SK-N-SH (cell line): ENCODE measurements at regions not wholly inside any gene's neighbourhood (a gene's known extent, or its start where the extent isn't known, plus 50 kb on each side); places are given as distances from the start of the nearest gene placed in this dataset.

Experiments
- CTCF ChIA-PET: fragments of 300-600, 350-600 bp; formaldehyde crosslinking; extraction: SDS; loops from one replicate; lab custom pipeline; 2021; lab: Yijun Ruan, JAX
- POLR2A ChIA-PET: fragments of 350-600 bp; sonication (Branson Sonifier 250); formaldehyde crosslinking; extraction: SDS; loops from one replicate; lab custom pipeline; 2020; ENCODE audit warnings: antibody characterized with exemption, inconsistent platforms; lab: Yijun Ruan, JAX
- DNase-seq: peaks from one replicate; pipeline ENCODE4 v3.0.0; 2012
- H2AFZ ChIP-seq: fragments of 200-600 bp; sonication (generic); 2 replicates; pipeline ENCODE4 v1.8.1; 2016; ENCODE audit warnings: antibody characterized with exemption, mild to moderate bottlenecking, low read depth
- H3F3A ChIP-seq: fragments of 200-600 bp; sonication (generic); replicated peaks from 2 replicates; pipeline ENCODE3; 2016; ENCODE audit warnings: antibody characterized with exemption, mild to moderate bottlenecking; ENCODE audit not compliant: insufficient read depth
- H3K27ac ChIP-seq, 2 experiments: fragments of 200-500 bp in 1 of 2; fragments of 200-600 bp in 1 of 2; sonication (Bioruptor generic) in 1 of 2; sonication (generic), shearing (Covaris generic) in 1 of 2; 2 replicates each; pipeline versions ENCODE4 v1.5.1 to v1.6.1; 2014 to 2016; ENCODE audit warnings: low read depth in 2 of 2, inconsistent platforms in 1 of 2, low read length in 1 of 2, mild to moderate bottlenecking in 1 of 2, mixed read lengths in 1 of 2
- H3K27me3 ChIP-seq: fragments of 200-600 bp; sonication (generic), shearing (Covaris generic); 2 replicates; pipeline ENCODE4 v1.6.1; 2016; ENCODE audit warnings: mixed run types; ENCODE audit not compliant: insufficient read depth
- H3K36me3 ChIP-seq, 2 experiments: fragments of 200-500 bp in 1 of 2; fragments of 200-600 bp in 1 of 2; sonication (Bioruptor generic) in 1 of 2; sonication (generic) in 1 of 2; replicated peaks in 1 of 2; 2 replicates each; pipeline versions ENCODE3 to v1.5.1; 2014 to 2016; ENCODE audit warnings: low read length in 1 of 2, mild to moderate bottlenecking in 1 of 2; ENCODE audit not compliant: insufficient read depth in 2 of 2, control insufficient read depth in 1 of 2
- H3K4me1 ChIP-seq, 2 experiments: fragments of 200-500 bp in 1 of 2; fragments of 200-600 bp in 1 of 2; sonication (Bioruptor generic) in 1 of 2; sonication (generic), shearing (Covaris generic) in 1 of 2; 2 replicates each; pipeline versions ENCODE4 v1.5.1 to v1.6.1; 2014 to 2016; ENCODE audit warnings: low read depth in 1 of 2, low read length in 1 of 2, mixed run types in 1 of 2; ENCODE audit not compliant: insufficient read depth in 2 of 2, control insufficient read depth in 1 of 2
- H3K4me2 ChIP-seq: fragments of 200-600 bp; sonication (generic), shearing (Covaris generic); 2 replicates; pipeline ENCODE4 v1.6.1; 2017; ENCODE audit warnings: mixed run types
- H3K4me3 ChIP-seq, 2 experiments: fragments of 200-500 bp in 1 of 2; fragments of 200-600 bp in 1 of 2; sonication (Bioruptor generic) in 1 of 2; sonication (generic), shearing (Covaris generic) in 1 of 2; 2 replicates each; pipeline versions ENCODE4 v1.5.1 to v1.8.1; 2014 to 2016; ENCODE audit warnings: low read depth in 2 of 2, inconsistent platforms in 1 of 2, low read length in 1 of 2, mild to moderate bottlenecking in 1 of 2, mixed read lengths in 1 of 2, moderate library complexity in 1 of 2
- H3K79me2 ChIP-seq: fragments of 200-600 bp; sonication (generic); 2 replicates; pipeline ENCODE4 v1.8.1; 2017; ENCODE audit warnings: mild to moderate bottlenecking; ENCODE audit not compliant: insufficient read depth
- H3K9ac ChIP-seq: fragments of 200-600 bp; sonication (generic); 2 replicates; pipeline ENCODE4 v1.6.1; 2017; ENCODE audit warnings: mixed run types
- H3K9me2 ChIP-seq: fragments of 200-600 bp; sonication (generic); 2 replicates; pipeline ENCODE4 v1.6.1; 2017; ENCODE audit warnings: mixed run types
- H3K9me3 ChIP-seq: fragments of 200-600 bp; sonication (generic); 2 replicates; pipeline ENCODE4 v1.6.1; 2017; ENCODE audit warnings: mixed run types, mild to moderate bottlenecking, moderate library complexity
- H4K20me1 ChIP-seq: fragments of 200-600 bp; sonication (generic); 2 replicates; pipeline ENCODE4 v1.6.1; 2017; ENCODE audit warnings: mild to moderate bottlenecking, mixed run types; ENCODE audit not compliant: insufficient read depth
- ELF1 ChIP-seq: IDR thresholded peaks from 2 replicates; pipeline ENCODE4 v1.4.0; 2012
- EZH2phosphoT487 ChIP-seq: fragments of 200-600 bp; sonication (generic); IDR thresholded peaks from 2 replicates; pipeline ENCODE4 v1.6.1; 2017; ENCODE audit warnings: low read depth, mixed run types, mild to moderate bottlenecking, antibody characterized with exemption, moderate library complexity, borderline replicate concordance
- FOXJ3 ChIP-seq: sonication (generic); formaldehyde crosslinking; IDR thresholded peaks from 2 replicates; pipeline ENCODE4 v1.5.1; 2020; ENCODE audit warnings: mild to moderate bottlenecking, missing genetic modification reagents
- FOXM1 ChIP-seq: IDR thresholded peaks from 2 replicates; pipeline ENCODE4 v1.4.0; 2012; ENCODE audit warnings: low read depth, mild to moderate bottlenecking
- GABPA ChIP-seq: IDR thresholded peaks from 2 replicates; pipeline ENCODE4 v1.4.0; 2012; ENCODE audit warnings: low read depth, mild to moderate bottlenecking
- JUND ChIP-seq: IDR thresholded peaks from 2 replicates; pipeline ENCODE4 v1.4.0; 2012
- MXI1 ChIP-seq: IDR thresholded peaks from 2 replicates; pipeline ENCODE4 v1.6.1; 2012; ENCODE audit warnings: mild to moderate bottlenecking, low read depth, low read length, improper control_type of control experiment
- RAD21 ChIP-seq: IDR thresholded peaks from 2 replicates; pipeline ENCODE4 v1.6.1; 2012; ENCODE audit warnings: mild to moderate bottlenecking, low read length
- REST ChIP-seq: IDR thresholded peaks from 2 replicates; pipeline ENCODE4 v1.6.1; 2012; ENCODE audit warnings: mild to moderate bottlenecking, low read depth, low read length, moderate library complexity
- SMC3 ChIP-seq: IDR thresholded peaks from 2 replicates; pipeline ENCODE4 v1.6.1; 2012; ENCODE audit warnings: low read depth, low read length, improper control_type of control experiment
- TEAD4 ChIP-seq: IDR thresholded peaks from 2 replicates; pipeline ENCODE4 v1.4.0; 2012; ENCODE audit warnings: mild to moderate bottlenecking, borderline replicate concordance; ENCODE audit not compliant: insufficient read depth
- USF1 ChIP-seq: IDR thresholded peaks from 2 replicates; pipeline ENCODE4 v1.4.0; 2012; ENCODE audit warnings: low read depth, borderline replicate concordance
- ZBTB33 ChIP-seq: IDR thresholded peaks from 2 replicates; pipeline ENCODE4 v1.4.0; 2012; ENCODE audit warnings: low read depth, borderline replicate concordance
- WGBS: methylation state at CpG from one replicate; pipeline ENCODE4 v1.1.6; 2017; ENCODE audit warnings: low lambda C conversion rate; 5-methylcytosine and 5-hydroxymethylcytosine counted together
- TF ChIP-seq, protein P1 (sequence below): IDR thresholded peaks from 2 replicates; pipeline ENCODE4; 2012

- TF ChIP-seq, protein P1, sequence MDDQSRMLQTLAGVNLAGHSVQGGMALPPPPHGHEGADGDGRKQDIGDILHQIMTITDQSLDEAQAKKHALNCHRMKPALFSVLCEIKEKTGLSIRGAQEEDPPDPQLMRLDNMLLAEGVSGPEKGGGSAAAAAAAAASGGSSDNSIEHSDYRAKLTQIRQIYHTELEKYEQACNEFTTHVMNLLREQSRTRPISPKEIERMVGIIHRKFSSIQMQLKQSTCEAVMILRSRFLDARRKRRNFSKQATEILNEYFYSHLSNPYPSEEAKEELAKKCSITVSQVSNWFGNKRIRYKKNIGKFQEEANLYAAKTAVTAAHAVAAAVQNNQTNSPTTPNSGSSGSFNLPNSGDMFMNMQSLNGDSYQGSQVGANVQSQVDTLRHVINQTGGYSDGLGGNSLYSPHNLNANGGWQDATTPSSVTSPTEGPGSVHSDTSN: no peak
- no peak for TF ChIP-seq RAD21
- no peak for TF ChIP-seq EZH2phosphoT487
- no peak for TF ChIP-seq TEAD4
- TF ChIP-seq GABPA: no peak
- no peak for TF ChIP-seq ELF1
- no peak for TF ChIP-seq FOXJ3
- TF ChIP-seq ZBTB33: no peak
- no peak for TF ChIP-seq MXI1
Measured at GRCh38 chr2:187148059-187148714, 299.2 kb upstream of the ZSWIM2 start (continued).

- Histone ChIP-seq H3K4me1 (no peaks in the 10 kb centered on the region), H3F3A (no peaks in the 10 kb centered on the region), H3K9ac (no peak overlapping the region), H3K36me3 (no peaks in the 10 kb centered on the region), H3K27ac (no peak overlapping the region), H2AFZ (no peak overlapping the region), H3K79me2 (no peaks in the 10 kb centered on the region), H3K9me2 (no peaks in the 10 kb centered on the region), H4K20me1 (no peaks in the 10 kb centered on the region), H3K9me3 (0 out of 2 replicates have a peak, but pooled peaks cover 3% of the 10 kb centered on the region), H3K4me3 (no peak overlapping the region), H3K4me2 (no peak overlapping the region), H3K27me3 (no peaks in the 10 kb centered on the region)
- no peak for DNase-seq
- ChIA-PET POLR2A (no interaction called here), CTCF (interaction anchor here (0.9 to 1.8 kb wide), 2 partner anchors 10 to 14 kb away, joined by 3 to 5 read pairs; no protein-coding TSS in a partner anchor)
- no peak for TF ChIP-seq JUND
- no peak for TF ChIP-seq ELF1
- TF ChIP-seq REST: no peak
- TF ChIP-seq USF1: no peak
- TF ChIP-seq FOXM1: no peak
- TF ChIP-seq EZH2phosphoT487: no peak
- no peak for TF ChIP-seq SMC3
- no peak for TF ChIP-seq TEAD4
- no peak for TF ChIP-seq GABPA
- TF ChIP-seq RAD21: no peak
- 36% methylated on average over 3 of the region's 3 CpGs for WGBS
Measured at GRCh38 chr2:187143537-187143936, 294.6 kb upstream of the ZSWIM2 start.
